ENCODE measurements at regions not wholly inside any gene's neighbourhood (a gene's known extent, or its start where the extent isn't known, plus 50 kb on each side); places are given as distances from the start of the nearest gene placed in this dataset.

GRCh38 chr5:148934895-148935400 is 108.5 kb downstream of the ADRB2 start:
- TF ChIP-seq, protein P1, sequence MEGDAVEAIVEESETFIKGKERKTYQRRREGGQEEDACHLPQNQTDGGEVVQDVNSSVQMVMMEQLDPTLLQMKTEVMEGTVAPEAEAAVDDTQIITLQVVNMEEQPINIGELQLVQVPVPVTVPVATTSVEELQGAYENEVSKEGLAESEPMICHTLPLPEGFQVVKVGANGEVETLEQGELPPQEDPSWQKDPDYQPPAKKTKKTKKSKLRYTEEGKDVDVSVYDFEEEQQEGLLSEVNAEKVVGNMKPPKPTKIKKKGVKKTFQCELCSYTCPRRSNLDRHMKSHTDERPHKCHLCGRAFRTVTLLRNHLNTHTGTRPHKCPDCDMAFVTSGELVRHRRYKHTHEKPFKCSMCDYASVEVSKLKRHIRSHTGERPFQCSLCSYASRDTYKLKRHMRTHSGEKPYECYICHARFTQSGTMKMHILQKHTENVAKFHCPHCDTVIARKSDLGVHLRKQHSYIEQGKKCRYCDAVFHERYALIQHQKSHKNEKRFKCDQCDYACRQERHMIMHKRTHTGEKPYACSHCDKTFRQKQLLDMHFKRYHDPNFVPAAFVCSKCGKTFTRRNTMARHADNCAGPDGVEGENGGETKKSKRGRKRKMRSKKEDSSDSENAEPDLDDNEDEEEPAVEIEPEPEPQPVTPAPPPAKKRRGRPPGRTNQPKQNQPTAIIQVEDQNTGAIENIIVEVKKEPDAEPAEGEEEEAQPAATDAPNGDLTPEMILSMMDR (IDR thresholded peaks at IDR 0.05) = no peak
- no peak for TF ChIP-seq POLR2A (IDR thresholded peaks at IDR 0.05)
